H1 (cell line): ENCODE measurements at regions not wholly inside any gene's neighbourhood (a gene's known extent, or its start where the extent isn't known, plus 50 kb on each side); places are given as distances from the start of the nearest gene placed in this dataset.

Experiments used
- CTCF ChIA-PET: fragments of 300-600 bp; sonication (Branson Sonifier 250); formaldehyde crosslinking; loops from one replicate; lab custom pipeline; 2021; ENCODE audit not compliant: partially characterized antibody; lab: Charles Lee
- POLR2A ChIA-PET: fragments of 300-600 bp; sonication (Branson Sonifier 250); formaldehyde crosslinking; loops from one replicate; lab custom pipeline; 2021; ENCODE audit warnings: inconsistent platforms; ENCODE audit not compliant: partially characterized antibody; lab: Charles Lee
- DNase-seq, 2 experiments: peaks; one replicate each; pipeline versions ENCODE4 v3.0.0 to v3.0.0-alpha.2; 2010 to 2022; ENCODE audit warnings: low spot score in 2 of 2, low read depth in 1 of 2, mixed read lengths in 1 of 2
- FAIRE-seq: peaks from 2 replicates; lab custom pipeline; 2011; peaks lifted over from hg19 to GRCh38; lab: Jason Lieb, UNC
- H2AFZ ChIP-seq: 2 replicates; pipeline ENCODE4 v1.8.1; 2012; ENCODE audit warnings: low read length, inconsistent platforms
- H2AK5ac ChIP-seq: 2 replicates; pipeline ENCODE4 v1.6.1; 2013; ENCODE audit warnings: low read depth, low read length
- H2BK120ac ChIP-seq: replicated peaks from 2 replicates; pipeline ENCODE3; 2013; ENCODE audit warnings: low read depth, low read length, inconsistent platforms
- H2BK12ac ChIP-seq: 2 replicates; pipeline ENCODE4 v1.6.1; 2013; ENCODE audit warnings: low read depth, low read length
- H2BK15ac ChIP-seq: 2 replicates; pipeline ENCODE4 v1.6.1; 2013; ENCODE audit warnings: low read length
- H2BK20ac ChIP-seq: 2 replicates; pipeline ENCODE4 v1.6.1; 2013; ENCODE audit warnings: low read length
- H2BK5ac ChIP-seq: 2 replicates; pipeline ENCODE4 v1.6.1; 2013; ENCODE audit warnings: low read depth, low read length
- H3K14ac ChIP-seq: 2 replicates; pipeline ENCODE4 v1.6.1; 2013; ENCODE audit warnings: inconsistent platforms; ENCODE audit not compliant: insufficient read length
- H3K18ac ChIP-seq: 2 replicates; pipeline ENCODE4 v1.6.1; 2013; ENCODE audit warnings: low read length; ENCODE audit errors: extremely low read depth
- H3K23ac ChIP-seq: 2 replicates; pipeline ENCODE4 v1.6.1; 2013; ENCODE audit warnings: inconsistent platforms; ENCODE audit not compliant: insufficient read length
- H3K23me2 ChIP-seq: 2 replicates; pipeline ENCODE4 v1.6.1; 2013; ENCODE audit warnings: low read depth, low read length
- H3K27ac ChIP-seq: 2 replicates; pipeline ENCODE4 v1.6.1; 2011; ENCODE audit warnings: low read depth, low read length, inconsistent platforms
- H3K27me3 ChIP-seq, 4 experiments: replicated peaks in 1 of 4; 1 replicate in 1 of 4; 2 replicates in 3 of 4; pipeline versions ENCODE4 v1.6.1 to v1.8.1; 2011 to 2013; ENCODE audit warnings: low read length in 3 of 4, mild to moderate bottlenecking in 3 of 4, inconsistent platforms in 2 of 4, mixed read lengths in 2 of 4, moderate library complexity in 1 of 4; ENCODE audit not compliant: control insufficient read depth in 3 of 4, insufficient read depth in 3 of 4; ENCODE audit errors: extremely low read depth in 1 of 4
- H3K36me3 ChIP-seq, 4 experiments: 2 replicates each; pipeline versions ENCODE4 v1.6.1 to v1.8.1; 2011 to 2013; ENCODE audit warnings: mild to moderate bottlenecking in 4 of 4, low read length in 3 of 4, moderate library complexity in 2 of 4, control low read depth in 1 of 4, inconsistent platforms in 1 of 4; ENCODE audit not compliant: insufficient read depth in 4 of 4, control insufficient read depth in 2 of 4
- H3K4ac ChIP-seq: replicated peaks from 2 replicates; pipeline ENCODE3; 2013; ENCODE audit warnings: low read length, low read depth, mixed read lengths, inconsistent platforms; ENCODE audit not compliant: insufficient read length
- H3K4me1 ChIP-seq, 4 experiments: replicated peaks in 1 of 4; 1 replicate in 1 of 4; 2 replicates in 3 of 4; pipeline versions ENCODE4 v1.6.1 to v1.8.1; 2011 to 2013; ENCODE audit warnings: low read length in 3 of 4, inconsistent platforms in 2 of 4, mixed read lengths in 1 of 4; ENCODE audit not compliant: insufficient read depth in 4 of 4, control insufficient read depth in 3 of 4
- H3K4me2 ChIP-seq, 2 experiments: 2 replicates each; pipeline versions ENCODE4 v1.6.1 to v1.8.1; 2011 to 2013; ENCODE audit warnings: low read depth in 2 of 2, low read length in 2 of 2, control low read depth in 1 of 2, inconsistent platforms in 1 of 2, mild to moderate bottlenecking in 1 of 2; ENCODE audit not compliant: insufficient read depth in 1 of 2
- H3K4me3 ChIP-seq, 4 experiments: fragments of 200-600, 300-600 bp in 1 of 4; sonication (generic), shearing (Covaris generic), sonication (Bioruptor Twin) in 1 of 4; 2 replicates each; pipeline versions ENCODE4 v1.5.1 to v1.8.1; 2011 to 2016; ENCODE audit warnings: low read length in 4 of 4, low read depth in 3 of 4, control low read depth in 2 of 4, inconsistent platforms in 2 of 4, mild to moderate bottlenecking in 2 of 4, mixed read lengths in 1 of 4, moderate library complexity in 1 of 4; ENCODE audit not compliant: insufficient read depth in 2 of 4; ENCODE audit errors: extremely low read depth in 1 of 4
- H3K56ac ChIP-seq: replicated peaks from 2 replicates; pipeline ENCODE3; 2013; ENCODE audit warnings: low read depth, mild to moderate bottlenecking, mixed read lengths, low read length, inconsistent platforms; ENCODE audit not compliant: insufficient read length
- H3K79me1 ChIP-seq: 2 replicates; pipeline ENCODE4 v1.6.1; 2013; ENCODE audit warnings: low read depth, low read length, control low read depth
- H3K79me2 ChIP-seq, 2 experiments: 2 replicates each; pipeline versions ENCODE4 v1.6.1 to v1.8.1; 2012 to 2013; ENCODE audit warnings: low read length in 2 of 2, mild to moderate bottlenecking in 2 of 2, inconsistent platforms in 1 of 2; ENCODE audit not compliant: insufficient read depth in 2 of 2, control insufficient read depth in 1 of 2
- H3K9ac ChIP-seq, 4 experiments: replicated peaks in 1 of 4; 1 replicate in 1 of 4; 2 replicates in 3 of 4; pipeline versions ENCODE4 v1.6.1 to v1.8.1; 2011 to 2013; ENCODE audit warnings: low read depth in 3 of 4, low read length in 3 of 4, control low read depth in 2 of 4, mild to moderate bottlenecking in 2 of 4, moderate library complexity in 2 of 4, inconsistent platforms in 1 of 4; ENCODE audit errors: extremely low read depth in 1 of 4
- H3K9me3 ChIP-seq, 2 experiments: 2 replicates each; pipeline versions ENCODE4 v1.6.1 to v1.8.1; 2012 to 2013; ENCODE audit warnings: mild to moderate bottlenecking in 2 of 2, moderate library complexity in 2 of 2, control low read depth in 1 of 2, inconsistent platforms in 1 of 2, low read depth in 1 of 2, low read length in 1 of 2, mixed read lengths in 1 of 2; ENCODE audit not compliant: insufficient read depth in 2 of 2
- H4K20me1 ChIP-seq, 2 experiments: replicated peaks in 1 of 2; 2 replicates each; pipeline versions ENCODE3 to v1.8.1; 2011 to 2013; ENCODE audit warnings: inconsistent platforms in 2 of 2, low read length in 2 of 2, mild to moderate bottlenecking in 1 of 2; ENCODE audit not compliant: insufficient read depth in 2 of 2, control insufficient read depth in 1 of 2
- H4K5ac ChIP-seq: 2 replicates; pipeline ENCODE4 v1.6.1; 2013; ENCODE audit warnings: low read length, low read depth, mixed read lengths, inconsistent platforms; ENCODE audit not compliant: insufficient read length
- H4K8ac ChIP-seq: 2 replicates; pipeline ENCODE4 v1.8.0; 2013; ENCODE audit warnings: mild to moderate bottlenecking, moderate library complexity, low read length, inconsistent platforms; ENCODE audit not compliant: insufficient read depth; ENCODE audit errors: extremely low read depth
- H4K91ac ChIP-seq: replicated peaks from 2 replicates; pipeline ENCODE3; 2013; ENCODE audit warnings: low read length, mixed read lengths, inconsistent platforms; ENCODE audit not compliant: insufficient read length
- CBX5 ChIP-seq: fragments of 300-800, 300-1000 bp; sonication (generic); IDR thresholded peaks from 2 replicates; pipeline ENCODE4 v1.7.1; 2016; ENCODE audit warnings: antibody characterized with exemption, low read length, low read depth
- CHD1 ChIP-seq: IDR thresholded peaks from 2 replicates; pipeline ENCODE4 v1.6.1; 2012; ENCODE audit warnings: low read depth, low read length, improper control_type of control experiment
- CTBP2 ChIP-seq: IDR thresholded peaks from 2 replicates; pipeline ENCODE4 v1.7.0; 2011; ENCODE audit warnings: borderline replicate concordance, mild to moderate bottlenecking, moderate library complexity, mixed read lengths, low read length; ENCODE audit not compliant: insufficient read depth, insufficient read length
- E2F6 ChIP-seq: IDR thresholded peaks from 2 replicates; pipeline ENCODE4 v1.6.1; 2012; ENCODE audit warnings: inconsistent platforms
- EP300 ChIP-seq, 2 experiments: IDR thresholded peaks; 1 replicate in 1 of 2; 2 replicates in 1 of 2; pipeline ENCODE4 v1.6.1; 2011 to 2012; ENCODE audit warnings: low read depth in 2 of 2, low read length in 2 of 2, mild to moderate bottlenecking in 2 of 2, borderline replicate concordance in 1 of 2, inconsistent platforms in 1 of 2, moderate library complexity in 1 of 2
- GABPA ChIP-seq: IDR thresholded peaks from 2 replicates; pipeline ENCODE4 v1.6.1; 2011; ENCODE audit warnings: mild to moderate bottlenecking, low read length, moderate library complexity, borderline replicate concordance; ENCODE audit not compliant: insufficient read depth
- GTF2F1 ChIP-seq: IDR thresholded peaks from 2 replicates; pipeline ENCODE4 v1.6.1; 2012; ENCODE audit warnings: low read depth, low read length, improper control_type of control experiment, borderline replicate concordance
- HDAC2 ChIP-seq, 2 experiments: fragments of 300-600 bp in 1 of 2; sonication (generic) in 1 of 2; IDR thresholded peaks; 2 replicates each; pipeline ENCODE4 v1.6.1; 2011 to 2012; ENCODE audit warnings: low read depth in 2 of 2, low read length in 2 of 2, mild to moderate bottlenecking in 2 of 2, moderate library complexity in 2 of 2, borderline replicate concordance in 1 of 2, inconsistent platforms in 1 of 2
- PHF8 ChIP-seq: fragments of 200-600 bp; sonication (generic); conservative IDR thresholded peaks from 2 replicates; pipeline ENCODE4 v1.7.1; 2012; ENCODE audit warnings: low read depth, mild to moderate bottlenecking, inconsistent platforms, low read length, moderate library complexity
- POLR2AphosphoS5 ChIP-seq: IDR thresholded peaks from 2 replicates; pipeline ENCODE4 v1.6.1; 2011; ENCODE audit warnings: low read depth, low read length
- POU5F1 ChIP-seq: IDR thresholded peaks from 2 replicates; pipeline ENCODE4 v1.6.1; 2011; ENCODE audit warnings: low read depth, mild to moderate bottlenecking, low read length, moderate library complexity
- WGBS, 2 experiments: shearing (Covaris generic) in 1 of 2; methylation state at CpG; one replicate each; pipeline versions ENCODE4 v1.1.6 to v1.1.7; 2013 to 2015; ENCODE audit warnings: low lambda C conversion rate in 2 of 2, mixed read lengths in 2 of 2, inconsistent platforms in 1 of 2, low coverage in 1 of 2, missing lambda C conversion rate in 1 of 2; ENCODE audit not compliant: insufficient replicate concordance in 2 of 2, insufficient coverage in 1 of 2, insufficient read length in 1 of 2; ENCODE audit errors: extremely low coverage in 1 of 2, missing lambda C conversion rate in 1 of 2; 5-methylcytosine and 5-hydroxymethylcytosine counted together

GRCh38 chrX:23079347-23079746, 79.6 kb downstream of the DDX53 start:
- DNase-seq, result no peak
- H3K36me3 ChIP-seq, result no peaks in the 10 kb centered on the region
- no peak overlapping the region for H3K56ac ChIP-seq
- POLR2A ChIA-PET, result no interaction called here
- no peak overlapping the region for H3K4me2 ChIP-seq
- no peak overlapping the region for H2BK5ac ChIP-seq
- no peak overlapping the region for H2AK5ac ChIP-seq
- TF ChIP-seq GABPA, result no peak
- TF ChIP-seq POLR2AphosphoS5, result no peak
- TF ChIP-seq POU5F1, result no peak
- TF ChIP-seq CBX5, result no peak
- TF ChIP-seq PHF8, result no peak
- no peak for TF ChIP-seq EP300 (IDR thresholded peaks at IDR 0.05; ENCODE audit: borderline replicate concordance in 1 of 2, low read depth in 2 of 2, low read length in 2 of 2)
- no peak for TF ChIP-seq CHD1
- TF ChIP-seq GTF2F1, result no peak
- no peak for TF ChIP-seq CTBP2
- no peak for TF ChIP-seq HDAC2 (IDR thresholded peaks at IDR 0.05; ENCODE audit: borderline replicate concordance in 1 of 2, low read depth in 2 of 2, low read length in 2 of 2)
- no peak for TF ChIP-seq E2F6
- TF ChIP-seq, all 59 proteins: peak for 0
- Histone ChIP-seq H2BK15ac (no peak overlapping the region), H3K79me2 (no peaks in the 10 kb centered on the region), H3K18ac (no peak overlapping the region), H2BK12ac (no peak overlapping the region), H3K9ac (no peak overlapping the region), H2BK20ac (no peak overlapping the region), H3K23me2 (no peaks in the 10 kb centered on the region), H3K27me3 (no peaks in the 10 kb centered on the region), H2BK120ac (no peak overlapping the region), H3K4me3 (no peak overlapping the region), H4K91ac (no peak overlapping the region), H4K20me1 (no peaks in the 10 kb centered on the region), H3K27ac (no peak overlapping the region), H3K4ac (no peak overlapping the region), H4K8ac (no peak overlapping the region), H3K4me1 (no peaks in the 10 kb centered on the region), H3K14ac (no peak overlapping the region), H3K9me3 (no peaks in the 10 kb centered on the region), H3K23ac (no peak overlapping the region), H4K5ac (no peak overlapping the region), H3K79me1 (no peaks in the 10 kb centered on the region), H2AFZ (no peak overlapping the region)
- CTCF ChIA-PET, result interaction anchor here (0.6 to 1.7 kb wide), 7 partner anchors 12 to 856 kb away, joined by 3 to 5 read pairs (median 3); no protein-coding TSS in a partner anchor
- WGBS, 2 experiments, result 100% methylated on average over 1 of the region's 1 CpG; no CpG with 5 or more reads in 1 of the 2 experiments
- no peak for FAIRE-seq
